HK-2 (cell line): ENCODE measurements at regions not wholly inside any gene's neighbourhood (a gene's known extent, or its start where the extent isn't known, plus 50 kb on each side); places are given as distances from the start of the nearest gene placed in this dataset.
"Not testable (repeated sequence)": the region's sequence is repeated elsewhere in the genome, so short reads cannot be mapped to it uniquely, and the experiment has no call there.

Experiments
- DNase-seq: peaks from one replicate; pipeline ENCODE4 v3.0.0-alpha.2; 2018; ENCODE audit not compliant: unreplicated experiment

DNA sequence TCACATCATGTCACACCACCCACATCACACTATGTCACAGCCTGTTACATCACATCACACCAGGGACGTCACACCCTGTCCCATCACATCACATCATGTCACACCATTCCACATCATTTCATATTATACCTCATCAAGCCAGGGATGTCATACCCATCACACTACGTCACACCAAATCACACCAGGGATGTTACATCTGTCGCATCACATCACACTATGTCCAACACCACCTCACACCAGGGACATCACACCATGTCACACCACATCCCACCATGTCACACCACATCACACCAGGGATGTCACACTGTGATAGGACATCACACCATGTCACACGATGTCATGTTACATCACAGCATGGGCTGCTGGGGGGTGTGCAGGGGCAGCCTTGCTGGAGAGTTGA lies 110.6 kb downstream of the TMEM121 start:
- DNase-seq = no peak

GRCh38 chr14:105637345-105637744 lies 111.0 kb downstream of the TMEM121 start:
- DNase-seq = not testable (repeated sequence)

- DNase-seq = not testable (repeated sequence)
These were observed 113.9 kb downstream of the TMEM121 start for GRCh38 chr14:105639969-105640931.

GRCh38 chr14:105641075-105641937 lies 114.9 kb downstream of the TMEM121 start:
- no peak for DNase-seq

- DNase-seq = not testable (repeated sequence)
These were observed 115.6 kb downstream of the TMEM121 start for GRCh38 chr14:105641951-105642350.

- DNase-seq = not testable (repeated sequence)
These were observed 116.1 kb downstream of the TMEM121 start for GRCh38 chr14:105642486-105642885.

DNA sequence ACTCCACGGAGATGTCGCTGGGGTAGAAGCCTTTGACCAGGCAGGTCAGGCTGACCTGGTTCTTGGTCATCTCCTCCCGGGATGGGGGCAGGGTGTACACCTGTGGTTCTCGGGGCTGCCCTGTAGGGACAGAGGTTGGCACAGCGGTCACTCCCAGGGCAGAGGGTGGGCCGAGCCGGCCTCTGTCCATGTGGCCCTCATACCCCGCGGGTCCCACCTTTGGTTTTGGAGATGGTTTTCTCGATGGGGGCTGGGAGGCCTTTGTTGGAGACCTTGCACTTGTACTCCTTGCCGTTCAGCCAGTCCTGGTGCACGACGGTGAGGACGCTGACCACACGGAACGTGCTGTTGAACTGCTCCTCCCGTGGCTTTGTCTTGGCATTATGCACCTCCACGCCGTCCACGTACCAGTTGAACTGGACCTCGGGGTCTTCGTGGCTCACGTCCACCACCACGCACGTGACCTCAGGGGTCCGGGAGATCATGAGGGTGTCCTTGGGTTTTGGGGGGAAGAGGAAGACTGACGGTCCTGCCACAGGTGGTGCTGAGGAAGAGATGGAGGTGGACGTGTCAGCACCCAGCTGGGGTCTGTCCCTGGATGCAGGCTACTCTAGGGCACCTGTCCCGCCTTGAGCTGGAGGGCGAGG lies 117.1 kb downstream of the TMEM121 start:
- not testable (repeated sequence) for DNase-seq

DNA sequence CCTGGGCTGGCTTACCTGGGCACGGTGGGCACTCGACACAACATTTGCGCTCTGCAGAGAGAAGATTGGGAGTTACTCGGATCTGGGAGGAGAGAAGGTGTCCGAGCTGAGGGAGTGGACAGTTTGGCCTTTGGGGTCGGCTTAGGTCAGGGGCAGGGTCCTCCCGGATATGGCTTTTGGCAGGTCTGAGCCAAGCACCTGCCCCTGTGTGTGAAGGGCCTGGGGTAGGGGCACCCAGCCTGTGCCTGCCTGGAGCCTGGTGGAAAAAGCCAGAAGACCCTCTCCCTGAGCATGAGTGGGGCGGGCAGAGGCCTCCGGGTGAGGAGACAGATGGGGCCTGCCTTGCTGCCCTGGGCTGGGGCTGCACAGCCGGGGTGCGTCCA lies 117.7 kb downstream of the TMEM121 start:
- not testable (repeated sequence) for DNase-seq

- not testable (repeated sequence) for DNase-seq
These were observed 118.1 kb downstream of the TMEM121 start for GRCh38 chr14:105644457-105644856.

- DNase-seq = not testable (repeated sequence)
These were observed 118.5 kb downstream of the TMEM121 start for GRCh38 chr14:105644891-105645290.

DNA sequence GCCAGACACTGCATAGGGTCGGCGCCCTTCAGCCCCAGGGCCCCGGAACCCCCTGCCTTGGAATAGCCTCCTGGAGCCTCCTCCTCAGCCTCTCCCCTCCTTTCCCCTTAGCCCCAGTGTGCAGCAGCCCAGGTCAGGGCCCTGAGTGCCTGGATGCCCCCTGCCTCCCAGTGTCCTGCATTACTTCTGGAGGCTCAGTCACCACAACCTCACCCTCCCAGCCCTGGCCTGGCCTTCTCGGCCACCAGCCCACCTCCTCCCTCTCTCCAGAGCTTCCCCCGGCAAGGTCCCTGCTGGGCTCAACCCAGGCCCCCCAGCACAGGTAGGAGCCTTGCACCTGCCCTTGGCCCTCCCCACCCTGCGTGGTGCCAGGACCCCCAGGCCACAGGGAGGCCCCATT lies 119.0 kb downstream of the TMEM121 start:
- DNase-seq = not testable (repeated sequence)

DNA sequence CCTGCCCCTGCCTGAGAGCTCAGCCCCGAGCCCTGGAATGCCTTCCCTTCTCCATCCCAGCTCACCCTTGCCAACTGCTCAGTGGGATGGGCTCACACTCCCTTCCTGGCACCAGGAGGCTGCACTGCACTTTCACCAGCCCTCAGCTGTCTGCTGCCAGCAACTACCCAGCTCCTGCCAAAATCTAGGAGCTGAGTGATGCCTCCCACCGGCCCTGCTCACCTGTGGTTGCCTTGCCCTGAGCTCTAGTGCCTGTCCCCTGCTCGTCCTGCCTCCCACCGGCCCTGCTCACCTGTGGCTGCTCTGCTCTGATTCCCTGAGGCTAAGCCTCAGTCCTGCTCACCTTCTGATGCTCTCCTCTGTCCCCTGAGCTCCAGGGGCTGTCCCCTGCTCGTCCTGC lies 119.8 kb downstream of the TMEM121 start:
- no peak for DNase-seq

DNA sequence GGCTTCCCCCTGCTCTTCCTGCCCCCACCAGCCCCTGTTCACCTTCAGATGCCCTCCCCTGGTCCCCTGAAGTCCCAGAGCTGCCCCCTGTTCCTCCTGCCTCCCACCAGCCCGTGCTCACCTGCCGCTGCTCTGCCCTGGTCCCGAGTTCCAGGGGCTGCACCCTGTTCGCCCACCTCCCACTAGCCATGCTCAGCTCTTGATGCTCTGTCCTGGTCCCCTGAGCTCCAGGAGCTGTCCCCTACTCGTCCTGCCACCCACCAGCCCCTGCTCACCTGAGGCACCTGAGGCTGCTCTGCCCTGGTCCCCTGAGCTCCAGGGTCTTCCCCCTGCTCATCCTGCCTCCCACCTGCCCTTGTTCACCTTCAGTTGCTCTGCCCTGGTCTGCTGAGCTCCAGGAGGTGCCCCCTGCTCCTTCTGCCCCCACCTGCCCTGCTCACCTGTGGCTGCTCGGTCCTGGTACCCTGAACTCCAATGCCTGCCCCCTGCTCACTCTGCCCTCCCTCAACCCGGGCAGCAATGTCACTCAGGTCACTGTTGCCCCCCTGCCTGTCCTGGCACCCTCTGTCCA lies 120.4 kb downstream of the TMEM121 start:
- not testable (repeated sequence) for DNase-seq

DNA sequence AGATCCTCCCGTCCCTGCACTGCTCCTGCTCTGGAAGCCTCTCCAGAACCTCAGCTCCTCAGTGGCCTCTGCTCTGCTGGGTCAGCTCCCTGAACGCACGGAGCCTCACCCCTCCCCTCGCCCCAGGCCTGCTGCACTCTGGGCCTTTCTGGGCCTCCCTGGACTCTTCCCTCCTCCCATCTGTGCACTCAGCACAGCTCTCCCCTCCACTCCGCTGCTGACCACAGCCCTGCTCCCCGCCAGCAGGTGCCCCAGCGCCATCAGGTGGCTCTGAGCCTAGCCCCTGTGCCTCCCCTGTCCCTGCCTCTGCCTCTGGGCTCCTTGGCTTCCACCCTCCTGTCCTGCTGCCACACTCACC lies 121.0 kb downstream of the TMEM121 start:
- not testable (repeated sequence) for DNase-seq

DNA sequence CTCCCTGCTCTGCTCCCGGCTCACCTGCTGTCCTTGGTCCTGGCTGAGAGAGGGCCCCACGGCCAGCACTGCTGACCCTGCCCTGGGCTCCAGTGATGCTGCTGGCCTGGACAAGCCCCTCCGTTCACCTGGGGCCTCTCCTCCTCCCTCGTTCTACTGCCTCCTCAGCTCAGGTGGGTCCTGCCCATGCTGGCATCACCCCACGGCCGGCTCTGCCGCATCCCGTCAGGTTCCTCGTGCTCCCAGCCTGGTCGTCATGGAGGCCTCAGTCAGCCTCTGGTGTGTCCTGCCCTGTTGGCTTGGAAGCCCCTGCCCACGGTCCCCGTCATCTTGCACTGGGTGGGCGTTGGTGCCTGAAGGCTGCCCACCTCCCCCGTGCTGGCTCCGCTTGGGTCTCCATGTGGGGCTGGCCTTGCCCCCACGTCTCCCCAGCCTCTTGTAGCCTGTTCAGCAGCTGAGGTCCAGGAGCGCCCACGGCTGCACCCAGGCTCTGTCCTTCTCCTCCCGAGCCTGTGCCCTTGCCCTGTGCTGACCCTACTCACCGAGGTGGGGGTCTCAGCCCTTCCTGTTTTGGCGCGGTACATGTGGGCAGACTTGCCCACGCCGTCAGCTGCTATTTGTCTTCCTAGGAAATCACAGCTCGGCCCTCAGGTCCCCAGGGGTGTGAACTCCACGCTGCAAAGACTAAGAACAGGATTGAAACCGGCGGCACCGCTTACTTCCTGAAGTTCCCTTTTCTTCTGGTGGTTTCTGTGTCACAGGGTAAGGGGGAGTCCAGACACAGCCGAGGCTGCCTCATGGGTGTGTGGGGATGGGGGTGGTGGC lies 121.6 kb downstream of the TMEM121 start:
- DNase-seq = no peak

DNA sequence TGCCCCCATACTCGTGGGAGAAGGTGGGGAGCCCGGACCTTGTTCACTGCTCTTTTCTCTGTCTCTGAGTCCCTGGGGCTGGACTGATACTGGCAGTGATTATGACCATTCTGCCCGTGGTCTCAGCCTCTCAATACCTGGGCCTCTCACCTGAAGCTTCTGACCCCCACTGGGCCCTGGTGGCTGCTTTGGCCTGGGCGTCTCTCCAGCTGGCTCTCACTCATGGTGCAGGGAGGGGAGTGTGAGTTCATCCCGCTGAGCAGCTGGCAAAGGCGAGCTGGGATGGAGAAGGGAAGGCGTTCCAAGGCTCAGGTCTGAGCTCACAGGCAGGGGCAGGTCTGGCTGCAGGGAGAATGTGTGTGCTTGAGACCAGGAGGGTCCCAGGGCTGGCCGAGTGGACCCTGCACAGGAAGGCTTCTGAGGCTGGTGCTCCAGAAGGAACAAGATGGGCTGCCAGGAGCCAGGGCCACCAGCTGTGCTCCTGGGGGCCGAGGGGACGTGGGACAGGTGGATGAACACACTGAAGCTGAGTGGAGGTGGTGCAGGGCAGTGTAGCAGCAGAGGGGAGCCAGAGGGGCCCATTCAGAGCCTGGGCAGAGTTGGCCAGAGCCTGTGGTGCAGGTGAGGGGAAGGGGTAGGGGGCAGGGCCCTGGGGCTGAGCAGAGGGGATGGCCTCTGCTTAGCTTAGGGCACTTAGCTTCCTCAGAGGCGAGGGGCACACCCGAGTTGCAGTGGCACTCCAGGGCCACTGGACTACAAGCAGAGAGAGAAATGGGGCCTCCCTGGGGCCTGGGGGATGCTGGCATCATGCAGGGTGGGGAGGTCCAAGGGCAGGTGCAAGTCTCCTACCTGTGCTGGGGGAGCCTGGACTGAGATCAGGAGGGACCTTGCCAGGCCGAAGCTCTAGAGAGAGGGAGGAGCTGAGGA lies 122.5 kb downstream of the TMEM121 start:
- DNase-seq = not testable (repeated sequence)

DNA sequence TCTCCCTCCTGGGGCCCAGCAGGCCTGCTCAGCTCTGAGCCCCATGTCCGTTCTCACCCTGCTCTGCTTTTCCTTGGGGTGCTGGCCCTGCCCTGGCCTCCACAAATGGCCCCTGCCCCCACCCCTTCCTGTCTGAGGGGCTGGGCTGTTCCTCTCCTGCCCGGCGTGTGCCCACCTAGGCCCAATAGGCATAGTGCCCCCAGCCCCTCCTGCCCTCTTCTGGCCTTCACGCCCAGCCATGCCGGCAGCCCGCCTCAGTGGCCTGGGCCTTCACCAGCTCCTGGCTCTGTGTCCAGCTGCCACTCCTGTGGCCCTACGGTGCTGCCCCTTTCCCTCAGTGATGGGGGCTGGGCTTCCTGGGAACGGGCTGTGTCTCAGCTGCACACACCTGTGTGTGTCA lies 125.9 kb downstream of the TMEM121 start:
- DNase-seq = not testable (repeated sequence)

- not testable (repeated sequence) for DNase-seq
These were observed 127.5 kb downstream of the TMEM121 start for GRCh38 chr14:105653921-105654320.

GRCh38 chr14:105659255-105659654 lies 132.9 kb downstream of the TMEM121 start:
- DNase-seq = not testable (repeated sequence)
